PFSK-1 (cell line): ENCODE measurements at regions not wholly inside any gene's neighbourhood (a gene's known extent, or its start where the extent isn't known, plus 50 kb on each side); places are given as distances from the start of the nearest gene placed in this dataset.

Experiments
- FOXP2 ChIP-seq: optimal IDR thresholded peaks from 2 replicates; pipeline ENCODE3; 2011; ENCODE audit warnings: borderline replicate concordance, control low read depth, inconsistent platforms; ENCODE audit not compliant: insufficient read depth; ENCODE audit errors: extremely low read length, extremely low read depth
- POLR2AphosphoS5 ChIP-seq: IDR thresholded peaks from 2 replicates; pipeline ENCODE4 v1.6.1; 2012; ENCODE audit warnings: low read depth, mild to moderate bottlenecking, control low read depth, low read length, moderate library complexity
- REST ChIP-seq, 2 experiments: IDR thresholded peaks; 2 replicates each; pipeline versions ENCODE4 v1.6.1 to v1.8.0; 2011 to 2012; ENCODE audit warnings: low read depth in 2 of 2, low read length in 2 of 2, control low read depth in 1 of 2, inconsistent platforms in 1 of 2, mild to moderate bottlenecking in 1 of 2, moderate library complexity in 1 of 2; ENCODE audit not compliant: insufficient read depth in 1 of 2
- SIN3A ChIP-seq: IDR thresholded peaks from 2 replicates; pipeline ENCODE4 v1.6.1; 2012; ENCODE audit warnings: mild to moderate bottlenecking, low read length, moderate library complexity, borderline replicate concordance; ENCODE audit not compliant: insufficient read depth
- TAF1 ChIP-seq: IDR thresholded peaks from 2 replicates; pipeline ENCODE4 v1.6.1; 2012; ENCODE audit warnings: low read length, control low read depth, borderline replicate concordance; ENCODE audit not compliant: insufficient read depth

GRCh38 chr6:16928387-16928786, 167.1 kb upstream of the ATXN1 start:
- TF ChIP-seq SIN3A (no peak), FOXP2 (no peak), REST (IDR thresholded peaks at IDR 0.05; ENCODE audit: insufficient read depth in 1 of 2, low read depth in 2 of 2, low read length in 2 of 2) (no peak), TAF1 (no peak), POLR2AphosphoS5 (no peak)

GRCh38 chr6:16927205-16927604, 165.9 kb upstream of the ATXN1 start:
- TF ChIP-seq TAF1 (no peak), FOXP2 (no peak), SIN3A (no peak), REST (IDR thresholded peaks at IDR 0.05; ENCODE audit: insufficient read depth in 1 of 2, low read depth in 2 of 2, low read length in 2 of 2) (no peak), POLR2AphosphoS5 (no peak)

GRCh38 chr6:16925461-16925860, 164.2 kb upstream of the ATXN1 start:
- no peak for TF ChIP-seq REST (IDR thresholded peaks at IDR 0.05; ENCODE audit: insufficient read depth in 1 of 2, low read depth in 2 of 2, low read length in 2 of 2)
- TF ChIP-seq SIN3A, result no peak

- TF ChIP-seq SIN3A (no peak), FOXP2 (no peak), TAF1 (no peak), REST (IDR thresholded peaks at IDR 0.05; ENCODE audit: insufficient read depth in 1 of 2, low read depth in 2 of 2, low read length in 2 of 2) (no peak), POLR2AphosphoS5 (no peak)
Observed at GRCh38 chr6:16922282-16922681, 161.0 kb upstream of the ATXN1 start.

GRCh38 chr6:16921399-16922110, 160.3 kb upstream of the ATXN1 start:
- TF ChIP-seq REST (IDR thresholded peaks at IDR 0.05; ENCODE audit: insufficient read depth in 1 of 2, low read depth in 2 of 2, low read length in 2 of 2) (no peak), POLR2AphosphoS5 (no peak), FOXP2 (no peak), SIN3A (no peak), TAF1 (no peak)
